Aorta (tissue), 5 donors: ENCODE measurements at regions not wholly inside any gene's neighbourhood (a gene's known extent, or its start where the extent isn't known, plus 50 kb on each side); places are given as distances from the start of the nearest gene placed in this dataset.
"Not testable (repeated sequence)": the region's sequence is repeated elsewhere in the genome, so short reads cannot be mapped to it uniquely, and the experiment has no call there.

Experiments used
- ATAC-seq: fragments of 200-7000 bp; cut with Tn5 transposase; one replicate; pipeline ENCODE4 v1.9.1; 2022; ENCODE audit warnings: moderate library complexity; ENCODE audit not compliant: low FRiP score
- DNase-seq, 2 donors: peaks; one replicate each; pipeline ENCODE4 v3.0.0-alpha.2; 2020
- H3K27ac ChIP-seq, 2 donors: one replicate each; pipeline ENCODE4 v1.5.1; 2013; ENCODE audit warnings: low read length in 2 of 2, mild to moderate bottlenecking in 2 of 2, moderate library complexity in 2 of 2, control low read depth in 1 of 2, inconsistent platforms in 1 of 2, low read depth in 1 of 2
- H3K27me3 ChIP-seq, 2 donors: one replicate each; pipeline ENCODE4 v1.6.1; 2013; ENCODE audit warnings: control low read depth in 1 of 2, low read length in 1 of 2, mild to moderate bottlenecking in 1 of 2, moderate library complexity in 1 of 2; ENCODE audit not compliant: insufficient read depth in 2 of 2, control insufficient read depth in 1 of 2
- H3K36me3 ChIP-seq, 2 donors: one replicate each; pipeline ENCODE4 v1.6.1; 2013; ENCODE audit warnings: control low read depth in 1 of 2, low read length in 1 of 2, mild to moderate bottlenecking in 1 of 2; ENCODE audit not compliant: insufficient read depth in 2 of 2, control insufficient read depth in 1 of 2
- H3K4me1 ChIP-seq, 2 donors: one replicate each; pipeline ENCODE4 v1.6.1; 2013; ENCODE audit warnings: low read length in 2 of 2, control low read depth in 1 of 2, mild to moderate bottlenecking in 1 of 2, moderate library complexity in 1 of 2; ENCODE audit not compliant: insufficient read depth in 2 of 2, control insufficient read depth in 1 of 2
- H3K4me3 ChIP-seq, 2 donors: one replicate each; pipeline ENCODE4 v1.5.1; 2013; ENCODE audit warnings: low read length in 2 of 2, control low read depth in 1 of 2, mild to moderate bottlenecking in 1 of 2
- H3K9me3 ChIP-seq: one replicate; pipeline ENCODE4 v1.6.1; 2013; ENCODE audit warnings: mild to moderate bottlenecking, low read length; ENCODE audit not compliant: control insufficient read depth
- WGBS, 2 donors: extraction: QIAGEN DNeasy Blood & Tissue Kit; methylation state at CpG; one replicate each; pipeline ENCODE4 v1.1.7; 2013; 5-methylcytosine and 5-hydroxymethylcytosine counted together
- intact Hi-C, 2 donors: fragments of 100-400 bp; cut with DNase I; formaldehyde crosslinking; loops; one replicate each; pipeline versions ENCODE4 v1.14.2 to v1.15.0; 2022
- donor health status: healthy with polysubstance abuse.
- donor health status: Bipolar disorder and iron deficiency.
- donor health status: DM: no; HTN: no; CAD: no.
- donor health status: DM: no; HTN: no; CAD: no.
- donor health status: DM: yes; HTN: yes; CAD: no.

DNA sequence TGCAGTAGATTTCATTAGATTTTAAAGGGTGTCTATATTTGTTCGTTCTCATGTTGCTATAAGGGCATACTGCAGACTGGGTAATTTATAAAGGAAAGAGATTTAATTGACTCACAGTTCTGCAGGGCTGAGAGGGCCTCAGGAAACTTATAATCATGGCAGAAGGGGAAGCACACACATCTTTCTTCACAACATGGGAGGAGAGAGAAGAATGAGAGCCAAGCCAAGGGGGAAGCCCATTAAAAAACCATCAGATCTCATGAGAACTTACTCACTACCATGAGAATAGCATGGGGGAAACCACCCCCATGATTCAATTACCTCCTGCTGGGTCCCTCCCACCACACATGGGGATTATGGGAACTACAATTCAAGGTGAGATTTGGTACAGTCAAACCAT lies 99.5 kb upstream of the TCF21 start:
- H3K4me1 ChIP-seq, DNase-seq, H3K36me3 ChIP-seq, H3K27me3 ChIP-seq, H3K9me3 ChIP-seq, intact Hi-C loops, H3K4me3 ChIP-seq, ATAC-seq, H3K27ac ChIP-seq: not testable (repeated sequence)
- WGBS, 2 donors, result 90 to 97% methylated on average over 1 of the region's 1 CpG

DNA sequence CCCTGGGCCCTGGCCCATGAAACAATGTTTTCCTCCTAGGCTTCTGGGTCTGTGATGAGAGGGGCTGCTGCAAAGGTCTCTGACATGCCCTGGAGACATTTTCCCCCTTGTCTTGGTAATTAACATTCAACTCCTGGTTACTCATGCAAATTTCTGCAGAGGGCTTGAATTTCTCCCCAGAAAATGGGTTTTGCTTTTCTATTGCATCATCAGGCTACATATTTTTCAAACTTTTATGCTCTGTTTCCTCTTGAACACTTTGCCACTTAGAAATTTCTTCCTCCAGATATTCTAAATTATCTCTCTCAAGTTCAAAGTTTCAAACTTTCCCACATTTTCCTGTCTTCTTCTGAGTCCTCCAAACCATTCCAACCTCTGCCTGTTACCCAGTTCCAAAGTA lies 98.2 kb upstream of the TCF21 start:
- DNase-seq, H3K36me3 ChIP-seq, H3K4me1 ChIP-seq, ATAC-seq, H3K9me3 ChIP-seq, H3K27me3 ChIP-seq, H3K27ac ChIP-seq, intact Hi-C loops, H3K4me3 ChIP-seq: not testable (repeated sequence)

DNA sequence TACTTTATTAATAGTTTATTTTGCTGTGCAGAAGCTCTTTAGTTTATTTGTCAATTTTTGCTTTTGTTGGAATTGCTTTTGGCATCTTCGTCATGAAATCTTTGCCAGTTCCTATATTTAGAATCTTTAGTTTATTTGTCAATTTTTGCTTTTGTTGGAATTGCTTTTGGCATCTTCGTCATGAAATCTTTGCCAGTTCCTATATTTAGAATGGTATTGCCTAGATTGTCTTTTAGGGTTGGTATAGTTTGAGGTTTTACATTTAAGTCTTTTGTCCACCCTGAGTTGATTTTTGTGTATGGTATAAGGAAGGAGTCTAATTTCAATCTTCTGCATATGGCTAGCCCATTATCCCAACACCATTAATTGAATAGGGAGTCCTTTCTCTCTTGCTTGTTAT lies 93.9 kb upstream of the TCF21 start:
- WGBS, 2 donors, result 3 to 5% methylated on average over 2 of the region's 2 CpGs
- not testable (repeated sequence) for H3K4me1 ChIP-seq, DNase-seq, H3K36me3 ChIP-seq, H3K27ac ChIP-seq, H3K9me3 ChIP-seq, ATAC-seq, H3K4me3 ChIP-seq, H3K27me3 ChIP-seq
- intact Hi-C loops, result loop anchor here in 1 of 2 donors (5.0 kb wide), 1 partner anchor 33 kb away; no protein-coding TSS in a partner anchor

DNA sequence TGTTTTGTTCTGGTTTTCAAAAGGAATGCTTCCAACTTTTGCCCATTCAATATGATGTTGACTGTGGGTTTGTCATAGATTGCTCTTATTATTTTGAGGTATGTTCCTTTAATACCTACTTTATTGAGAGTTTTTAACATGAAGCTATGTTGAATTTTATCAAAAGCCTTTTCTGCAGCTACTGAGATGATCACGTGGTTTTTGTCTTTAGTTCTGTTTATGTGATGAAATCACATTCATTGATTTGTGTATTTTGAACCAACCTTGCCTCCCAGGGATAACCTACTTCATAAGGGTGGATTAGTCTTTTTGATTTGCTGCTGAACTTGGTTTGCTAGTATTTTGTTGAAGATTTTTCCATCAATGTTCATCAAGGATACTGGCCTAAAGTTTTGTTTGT lies 92.7 kb upstream of the TCF21 start:
- Histone ChIP-seq H3K9me3 (no peaks in the 10 kb centered on the region), H3K36me3 (no peaks in the 10 kb centered on the region), H3K27me3 (no peaks in the 10 kb centered on the region), H3K27ac (no peak overlapping the region), H3K4me1 (peaks cover 0 to 3% of the 10 kb centered on the region in 2 donors), H3K4me3 (no peak overlapping the region)
- WGBS, 2 donors, result 80 to 85% methylated on average over 1 of the region's 1 CpG
- intact Hi-C loops, result loop anchor here in 1 of 2 donors (5.0 kb wide), 1 partner anchor 34 kb away; no protein-coding TSS in a partner anchor
- DNase-seq, result no peak
- ATAC-seq, result no peak

- ATAC-seq (no peak), DNase-seq (no peak)
- Histone ChIP-seq H3K4me3 (no peak overlapping the region), H3K9me3 (no peaks in the 10 kb centered on the region), H3K27ac (peak overlapping the region in 1 of 2 donors; percentile 67), H3K4me1 (peaks cover 0 to 4% of the 10 kb centered on the region in 2 donors), H3K36me3 (no peaks in the 10 kb centered on the region), H3K27me3 (no peaks in the 10 kb centered on the region)
- WGBS, 2 donors, result 2 to 8% methylated on average over 1 of the region's 1 CpG
- intact Hi-C loops, result loop anchor here in 1 of 2 donors (5.0 kb wide), 1 partner anchor 37 kb away; no protein-coding TSS in a partner anchor
Measured at GRCh38 chr6:133799043-133799442, 89.9 kb upstream of the TCF21 start.

DNA sequence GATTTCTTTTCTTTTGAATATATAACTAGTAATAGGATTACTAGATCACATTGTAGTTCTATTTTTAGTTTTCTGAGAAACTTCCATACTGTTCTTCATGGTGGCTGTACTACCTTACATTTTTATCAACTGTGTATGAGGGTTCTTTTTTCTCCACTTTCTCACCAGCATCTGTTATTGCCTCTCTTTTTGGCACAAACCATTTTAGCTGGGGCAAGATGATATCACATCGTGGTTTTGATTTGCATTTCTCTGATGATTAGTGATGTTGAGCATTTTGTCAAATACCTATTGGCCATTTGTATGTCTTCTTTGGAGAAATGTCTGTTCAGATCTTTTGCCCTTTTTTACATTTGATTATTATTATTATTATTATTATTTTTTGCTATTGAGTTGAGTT lies 86.1 kb upstream of the TCF21 start:
- Histone ChIP-seq H3K36me3 (no peaks in the 10 kb centered on the region), H3K27me3 (no peaks in the 10 kb centered on the region), H3K27ac (no peak overlapping the region), H3K4me1 (peaks cover 2 to 10% of the 10 kb centered on the region in 2 donors), H3K4me3 (no peak overlapping the region), H3K9me3 (no peaks in the 10 kb centered on the region)
- ATAC-seq (no peak), DNase-seq (no peak)
- intact Hi-C loops, result no loop called here
- WGBS, 2 donors, result 83 to 88% methylated on average over 1 of the region's 1 CpG

DNA sequence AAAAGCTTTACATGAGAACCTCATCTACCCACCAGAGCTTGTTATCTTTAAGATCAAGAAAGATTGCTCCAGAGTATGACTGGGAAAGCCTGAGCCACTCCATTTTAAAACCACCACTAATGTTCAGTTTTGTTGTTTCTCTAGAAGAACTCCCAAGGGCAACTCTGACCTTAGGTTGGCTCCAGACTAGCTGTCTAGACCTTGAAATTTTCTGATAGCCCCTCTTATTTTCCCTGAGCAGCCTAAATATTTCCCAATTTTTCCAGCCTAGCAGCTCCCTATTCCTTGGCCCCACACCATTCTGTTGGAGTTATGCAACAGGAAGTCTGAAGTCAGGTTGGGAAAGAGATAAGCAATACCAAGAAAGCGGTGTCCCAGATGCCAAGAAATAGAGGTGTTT lies 84.6 kb upstream of the TCF21 start:
- DNase-seq (no peak), ATAC-seq (peak; percentile 49)
- H3K27ac ChIP-seq, result peak overlapping the region in 1 of 2 donors; percentile 24

GRCh38 chr6:133805876-133806275 lies 83.0 kb upstream of the TCF21 start:
- H3K9me3 ChIP-seq, result no peaks in the 10 kb centered on the region

More for the DNA sequence above, 84.6 kb upstream of the TCF21 start:
- Histone ChIP-seq H3K4me1 (peaks cover 2 to 10% of the 10 kb centered on the region in 2 donors), H3K9me3 (no peaks in the 10 kb centered on the region), H3K27me3 (no peaks in the 10 kb centered on the region), H3K36me3 (no peaks in the 10 kb centered on the region), H3K4me3 (no peak overlapping the region)
- intact Hi-C loops, result no loop called here
- WGBS, 2 donors, result 14% methylated on average over 1 of the region's 1 CpG

GRCh38 chr6:133806382-133807140 lies 82.4 kb upstream of the TCF21 start:
- 86 to 90% methylated on average over 1 of the region's 1 CpG for WGBS, 2 donors
- no peak for DNase-seq
- H3K36me3 ChIP-seq, result peaks cover 0 to 3% of the 10 kb centered on the region in 2 donors
- no peaks in the 10 kb centered on the region for H3K27me3 ChIP-seq
- ATAC-seq, result no peak
- H3K9me3 ChIP-seq, result no peaks in the 10 kb centered on the region
- H3K4me3 ChIP-seq, result no peak overlapping the region
- intact Hi-C loops, result no loop called here
- H3K4me1 ChIP-seq, result peaks cover 2 to 7% of the 10 kb centered on the region in 2 donors
- H3K27ac ChIP-seq, result peak overlapping the region in 1 of 2 donors; percentile 28

More at GRCh38 chr6:133805876-133806275, 83.0 kb upstream of the TCF21 start:
- no peak overlapping the region for H3K27ac ChIP-seq
- no peak for DNase-seq
- no peak overlapping the region for H3K4me3 ChIP-seq
- 83 to 85% methylated on average over 2 of the region's 2 CpGs for WGBS, 2 donors
- no peak for ATAC-seq
- no peaks in the 10 kb centered on the region for H3K27me3 ChIP-seq
- intact Hi-C loops, result no loop called here
- peaks cover 0 to 3% of the 10 kb centered on the region in 2 donors for H3K36me3 ChIP-seq
- peaks cover 2 to 7% of the 10 kb centered on the region in 2 donors for H3K4me1 ChIP-seq
